Right ventricle myocardium superior (tissue), 1 donor: ENCODE measurements at regions not wholly inside any gene's neighbourhood (a gene's known extent, or its start where the extent isn't known, plus 50 kb on each side); places are given as distances from the start of the nearest gene placed in this dataset.
A peak's percentile ranks its signal among the peaks of the same experiment; 100 is the strongest.
"Not testable (repeated sequence)": the region's sequence is repeated elsewhere in the genome, so short reads cannot be mapped to it uniquely, and the experiment has no call there.

Experiments
- ATAC-seq: fragments of 200-7000 bp; cut with Tn5 transposase; one replicate; pipeline ENCODE4 v1.9.1; 2020; ENCODE audit warnings: mild to moderate bottlenecking; ENCODE audit not compliant: poor library complexity
- DNase-seq: peaks from one replicate; pipeline ENCODE4 v3.0.0-alpha.2; 2020
- intact Hi-C: fragments of 100-400 bp; cut with DNase I; formaldehyde crosslinking; loops from one replicate; pipeline ENCODE4 v1.11.2; 2022
- donor health status: DM: no; HTN: yes; CAD: no; lungs with severe emphysema.

DNA sequence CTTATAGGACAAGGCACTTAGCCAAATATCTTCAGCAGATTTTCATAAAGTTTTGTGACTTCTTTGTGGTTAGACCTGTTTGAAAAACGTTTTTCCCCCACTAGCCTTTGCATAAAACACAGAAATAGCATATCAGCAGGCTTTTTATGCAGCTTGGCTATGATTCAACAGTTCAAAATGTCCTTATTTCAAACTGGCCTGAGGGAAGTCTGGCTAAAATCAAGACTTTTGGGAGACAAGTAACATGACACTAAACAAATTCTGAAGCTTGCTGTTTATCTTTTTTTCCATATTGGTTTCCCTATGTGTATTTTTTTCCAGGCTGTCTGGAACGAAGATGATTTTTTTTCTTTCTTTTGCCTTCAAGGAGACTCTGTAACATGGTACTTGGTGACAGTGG lies 95.1 kb upstream of the L3MBTL4 start:
- intact Hi-C loops: no loop called here
- ATAC-seq (no peak), DNase-seq (no peak)

DNA sequence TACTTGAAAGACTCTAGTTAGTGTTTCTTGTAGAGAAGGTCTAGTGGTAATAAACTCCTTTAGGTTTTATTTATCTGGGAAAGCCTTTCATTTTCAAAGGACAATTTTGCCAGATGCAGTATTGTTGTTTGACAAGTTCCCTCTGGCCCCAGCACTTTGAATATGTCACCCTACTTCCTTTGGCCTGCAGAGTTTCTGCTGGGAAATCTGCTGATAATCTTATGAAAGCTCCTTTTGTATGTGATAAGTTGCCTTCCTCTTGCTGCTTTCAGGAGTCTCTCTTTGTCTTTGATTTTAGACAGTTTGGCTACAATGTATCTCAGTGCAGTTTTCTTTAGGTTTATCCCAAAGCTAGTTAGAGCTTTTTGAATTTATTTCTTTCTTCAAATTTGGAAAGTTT lies 106.2 kb upstream of the L3MBTL4 start:
- ATAC-seq: no peak
- DNase-seq: no peak
- intact Hi-C loops: no loop called here

DNA sequence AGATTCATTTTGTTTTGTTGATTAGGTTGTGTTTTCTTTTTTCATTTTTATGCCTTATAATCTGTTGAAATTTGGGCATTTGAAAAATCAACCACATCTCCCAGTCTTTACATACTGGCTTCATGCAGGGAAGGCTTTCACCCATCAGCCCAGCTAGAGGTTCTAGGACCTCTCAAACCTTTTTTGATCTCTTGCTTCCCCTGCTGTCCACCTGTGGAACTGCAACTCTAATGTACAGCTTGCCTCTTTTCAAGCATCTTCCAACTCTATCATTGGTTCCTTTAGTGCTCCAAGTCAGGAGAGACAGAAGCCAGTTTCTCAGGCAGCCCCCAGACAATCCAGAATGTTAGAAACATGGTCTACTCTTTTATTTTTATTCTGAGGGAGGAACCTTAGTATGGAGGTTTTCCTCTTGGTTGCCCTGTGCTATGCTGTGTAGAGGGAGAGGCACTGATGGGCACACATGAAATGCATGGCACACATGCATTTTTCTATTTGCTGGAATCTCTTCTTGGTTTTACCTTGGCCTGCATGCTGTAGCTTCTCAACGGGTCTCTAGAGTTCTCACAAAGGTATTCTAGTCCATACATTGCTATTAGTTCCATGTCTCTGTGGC lies 107.2 kb upstream of the L3MBTL4 start:
- ATAC-seq (no peak), DNase-seq (no peak)
- intact Hi-C loops: no loop called here

DNA sequence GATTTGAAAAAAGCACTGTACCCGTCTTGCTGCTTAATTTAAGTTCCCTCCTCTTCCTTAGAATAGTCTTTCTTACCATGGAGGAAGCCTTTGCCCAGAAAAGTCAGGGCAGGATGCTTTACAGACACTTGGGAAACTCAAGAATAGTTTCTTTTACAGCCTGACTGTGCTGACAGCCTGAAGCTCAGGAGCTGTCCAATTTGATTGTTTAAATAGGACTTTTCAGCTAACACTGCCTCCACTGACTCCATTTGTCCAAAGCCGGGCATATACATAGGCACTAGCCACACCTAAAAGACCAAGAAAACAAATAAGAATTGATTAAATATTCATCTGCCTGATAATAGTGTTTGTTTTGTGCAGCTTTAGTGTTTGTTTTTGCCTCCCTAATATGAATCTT lies 110.9 kb upstream of the L3MBTL4 start:
- no peak for DNase-seq
- ATAC-seq: no peak
- intact Hi-C loops: no loop called here

DNA sequence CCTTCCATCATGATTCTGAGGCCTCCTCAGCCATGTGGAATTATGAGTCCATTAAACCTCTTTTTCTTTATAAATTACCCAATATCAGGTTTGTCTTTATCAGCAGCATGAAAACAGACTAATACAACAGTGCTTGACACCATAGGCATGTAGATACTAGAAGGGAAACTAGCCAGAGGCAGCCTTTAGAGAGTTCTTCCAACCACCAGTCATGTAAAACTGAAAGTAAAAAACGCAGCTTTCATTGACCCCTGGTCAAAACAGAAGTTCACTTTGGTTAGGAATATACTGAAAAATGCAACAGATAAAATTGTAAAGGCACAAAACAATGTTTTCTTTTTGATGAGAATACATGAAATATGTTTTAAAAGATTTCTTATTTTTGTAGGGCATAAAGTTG lies 122.8 kb upstream of the L3MBTL4 start:
- ATAC-seq: no peak
- intact Hi-C loops: no loop called here
- DNase-seq: no peak

DNA sequence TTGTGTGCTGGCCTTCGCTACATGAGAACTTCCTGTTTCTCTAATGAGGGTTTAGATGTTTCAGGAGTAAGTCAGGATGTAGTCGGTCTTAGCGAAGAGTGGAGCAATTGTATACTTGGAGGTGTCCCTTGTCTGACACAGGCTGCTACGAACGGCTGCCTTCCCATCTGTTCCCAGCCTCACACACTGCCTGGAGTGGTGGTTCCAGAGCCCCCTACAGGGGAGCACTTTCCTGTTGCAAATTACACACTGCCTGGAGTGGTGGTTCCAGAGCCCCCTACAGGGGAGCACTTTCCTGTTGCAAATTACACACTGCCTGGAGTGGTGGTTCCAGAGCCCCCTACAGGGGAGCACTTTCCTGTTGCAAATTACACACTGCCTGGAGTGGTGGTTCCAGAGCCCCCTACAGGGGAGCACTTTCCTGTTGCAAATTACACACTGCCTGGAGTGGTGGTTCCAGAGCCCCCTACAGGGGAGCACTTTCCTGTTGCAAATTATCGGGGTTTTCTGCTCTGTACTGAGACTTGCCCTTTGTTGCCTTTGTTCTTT lies 126.5 kb upstream of the L3MBTL4 start:
- not testable (repeated sequence) for DNase-seq, ATAC-seq
- intact Hi-C loops: loop anchor here (5.0 kb wide), 1 partner anchor 346 kb away; no protein-coding TSS in a partner anchor

DNA sequence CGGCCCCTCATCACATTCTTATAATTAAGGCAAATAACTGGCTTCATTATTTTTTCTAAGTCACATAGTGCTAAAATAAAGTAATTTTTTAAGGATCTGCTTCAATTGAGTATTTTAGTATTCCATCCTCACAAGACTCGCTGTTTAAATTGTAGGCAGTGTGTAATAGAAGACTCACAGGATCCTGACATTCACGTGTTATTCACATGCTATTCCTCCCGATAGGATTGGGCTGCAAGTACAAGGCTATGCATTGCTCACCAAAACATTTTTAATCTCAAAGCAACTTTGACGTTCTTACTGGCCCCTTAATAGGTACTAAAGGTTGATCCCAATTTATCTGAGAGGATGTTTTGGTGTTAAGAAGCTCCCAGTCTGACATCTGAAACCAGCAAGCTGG lies 127.6 kb upstream of the L3MBTL4 start:
- ATAC-seq (no peak), DNase-seq (no peak)
- intact Hi-C loops: loop anchor here (5.0 kb wide), 1 partner anchor 345 kb away; no protein-coding TSS in a partner anchor

DNA sequence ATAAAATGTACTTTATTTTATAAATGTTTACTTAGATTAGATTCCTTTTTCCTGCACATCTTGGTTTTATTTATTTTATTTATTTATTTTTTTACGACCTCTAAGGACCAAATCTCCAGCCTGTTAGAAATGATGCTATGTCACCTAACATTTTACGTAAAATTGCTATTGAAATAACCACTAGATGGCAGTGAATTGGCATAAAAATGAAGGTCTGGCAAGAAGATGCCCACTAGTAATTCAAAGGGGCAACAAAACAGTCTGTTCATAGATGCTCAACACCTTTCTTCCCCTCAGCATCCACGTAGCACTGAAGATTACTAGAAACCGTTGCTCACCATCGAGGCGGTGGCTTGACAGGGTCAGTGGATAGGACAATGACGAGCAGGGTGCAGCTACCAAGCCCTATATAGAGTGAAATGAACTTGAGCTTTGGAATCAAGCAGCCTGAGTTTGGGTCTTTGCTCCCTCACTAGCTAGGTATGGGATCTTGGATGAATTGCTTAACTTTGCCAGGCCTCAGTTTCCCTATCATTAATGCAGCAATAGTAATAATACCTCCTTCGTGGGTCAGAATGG lies 128.7 kb upstream of the L3MBTL4 start:
- intact Hi-C loops: loop anchor here (5.0 kb wide), 1 partner anchor 344 kb away; no protein-coding TSS in a partner anchor
- peak; percentile 39 for ATAC-seq
- DNase-seq: no peak

DNA sequence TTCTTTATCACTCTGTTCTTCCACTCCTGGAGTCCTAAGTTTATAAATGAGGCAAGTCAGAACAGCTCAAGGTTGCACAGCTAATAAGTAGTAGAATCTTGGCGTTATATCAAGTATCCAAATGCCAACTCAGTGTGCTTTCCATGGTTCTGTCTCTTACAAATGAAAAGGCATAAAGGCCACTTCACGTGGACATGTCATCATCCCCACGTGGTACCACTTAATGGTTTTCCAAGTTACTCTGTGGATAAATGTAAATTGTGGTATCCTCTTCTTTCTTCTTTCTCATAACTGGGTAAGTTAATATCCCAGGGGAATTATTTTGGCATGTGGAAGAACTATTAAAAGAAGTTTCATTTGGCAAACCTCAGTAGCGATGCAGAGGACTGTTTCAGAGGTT lies 131.5 kb upstream of the L3MBTL4 start:
- no peak for ATAC-seq
- intact Hi-C loops: no loop called here
- no peak for DNase-seq

DNA sequence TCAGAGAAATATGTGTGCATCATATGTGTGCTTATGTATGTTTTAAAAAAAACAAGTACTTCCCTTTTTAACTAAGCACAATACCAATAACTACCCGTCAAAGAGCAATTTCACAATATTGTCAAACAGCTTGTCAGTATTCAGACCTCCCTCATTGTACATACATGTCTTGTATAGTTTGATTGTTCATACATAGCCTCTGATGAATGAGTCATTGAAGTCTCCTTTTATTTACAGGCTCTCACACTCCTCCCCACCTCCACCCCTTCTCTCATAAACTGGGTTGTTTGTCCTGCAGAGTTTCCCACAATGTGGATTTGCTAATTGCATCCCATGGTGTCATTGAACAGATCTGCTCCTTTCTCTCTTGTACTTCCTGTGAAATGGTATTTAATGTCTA lies 132.8 kb upstream of the L3MBTL4 start:
- intact Hi-C loops: no loop called here

DNA sequence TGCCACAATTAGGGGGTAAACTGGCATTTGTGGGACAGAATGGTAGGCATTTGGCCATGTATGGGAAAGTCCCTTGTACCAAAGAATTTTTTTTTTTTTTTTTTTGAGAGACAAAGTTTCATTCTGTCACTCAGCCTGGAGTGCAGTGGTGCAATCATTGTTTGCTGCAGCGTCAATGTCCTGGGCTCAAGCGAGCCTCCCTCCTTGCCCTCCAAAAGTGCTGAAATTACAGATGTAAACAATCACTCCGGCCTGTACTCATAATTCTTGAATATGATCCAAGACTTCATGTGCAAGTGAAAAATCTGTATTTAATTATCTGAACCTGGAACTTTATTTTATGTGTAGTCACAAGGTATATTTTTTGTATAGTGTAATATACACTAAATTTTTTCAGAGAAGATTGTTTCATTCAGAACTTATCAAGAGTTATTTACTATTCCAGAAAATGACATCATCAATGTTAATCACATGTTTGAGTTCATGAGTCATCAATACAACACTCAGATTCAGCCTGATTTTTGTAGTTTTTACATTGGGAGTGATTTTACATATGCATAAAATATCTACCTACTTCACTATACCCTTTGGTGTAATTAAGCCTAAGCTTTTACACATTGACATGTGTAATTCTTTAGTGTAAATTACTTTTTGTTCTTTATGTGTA lies 138.7 kb upstream of the L3MBTL4 start:
- intact Hi-C loops: no loop called here
- ATAC-seq: no peak
- no peak for DNase-seq

More for the DNA sequence above, 132.8 kb upstream of the L3MBTL4 start:
- DNase-seq (no peak), ATAC-seq (no peak)

DNA sequence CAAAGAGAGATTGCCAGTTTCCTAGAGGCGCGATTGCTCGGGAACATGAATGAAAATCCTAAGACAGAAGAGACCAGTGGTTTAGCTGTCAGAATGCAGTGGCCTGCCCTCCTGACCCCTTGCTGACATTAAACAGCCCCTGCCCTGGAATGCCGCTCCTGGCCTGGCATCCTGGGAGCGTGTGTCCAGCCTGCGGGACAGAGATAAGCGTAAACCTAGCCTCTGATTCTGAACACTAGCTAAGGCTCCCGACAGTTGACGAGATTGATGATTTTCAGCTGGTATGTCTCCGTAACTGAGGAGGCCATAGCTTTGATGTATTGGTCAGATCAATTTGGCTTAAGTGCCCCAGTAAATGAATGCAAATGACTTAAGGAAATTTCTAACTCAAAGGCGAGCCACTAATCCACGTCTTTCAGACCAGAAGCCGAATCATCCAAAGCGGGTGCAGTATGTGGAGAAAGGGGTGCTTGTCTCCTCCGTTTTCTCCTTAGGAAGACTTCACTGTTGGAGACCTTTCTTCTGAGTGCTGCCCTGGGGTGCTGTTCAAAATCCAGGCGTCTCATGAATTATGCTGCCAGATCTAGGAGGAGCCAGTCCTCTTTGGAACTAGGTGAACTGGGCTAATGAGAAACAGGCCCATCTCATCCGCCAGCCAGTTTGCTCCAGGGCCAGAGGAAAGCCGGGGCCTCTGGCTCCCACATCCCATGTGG lies 142.5 kb upstream of the L3MBTL4 start:
- intact Hi-C loops: no loop called here
- DNase-seq (no peak), ATAC-seq (peak; percentile 25)

DNA sequence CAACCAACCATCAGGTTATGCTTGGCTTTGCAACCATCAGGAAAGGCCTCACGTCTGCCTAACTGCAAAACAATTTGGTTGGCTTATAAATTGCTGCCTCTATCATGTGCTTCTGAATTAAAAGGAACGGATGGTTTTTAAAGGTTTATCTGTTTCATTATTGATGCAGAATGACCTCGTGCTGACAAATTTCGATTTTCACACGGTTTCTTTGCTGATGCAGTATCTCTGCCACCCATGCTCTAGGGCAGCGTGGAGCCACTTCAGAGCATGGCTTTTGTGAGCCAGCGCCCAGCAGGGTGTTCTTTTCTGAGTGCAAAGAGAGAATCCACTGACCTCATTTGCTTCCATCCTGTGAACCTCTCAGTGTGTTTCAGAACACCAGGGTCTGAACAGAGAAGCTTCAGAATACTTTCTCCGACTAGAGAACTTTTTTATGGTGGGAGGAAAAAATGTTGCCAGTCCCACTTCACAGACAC lies 143.1 kb upstream of the L3MBTL4 start:
- no peak for DNase-seq
- intact Hi-C loops: no loop called here
- ATAC-seq: no peak

DNA sequence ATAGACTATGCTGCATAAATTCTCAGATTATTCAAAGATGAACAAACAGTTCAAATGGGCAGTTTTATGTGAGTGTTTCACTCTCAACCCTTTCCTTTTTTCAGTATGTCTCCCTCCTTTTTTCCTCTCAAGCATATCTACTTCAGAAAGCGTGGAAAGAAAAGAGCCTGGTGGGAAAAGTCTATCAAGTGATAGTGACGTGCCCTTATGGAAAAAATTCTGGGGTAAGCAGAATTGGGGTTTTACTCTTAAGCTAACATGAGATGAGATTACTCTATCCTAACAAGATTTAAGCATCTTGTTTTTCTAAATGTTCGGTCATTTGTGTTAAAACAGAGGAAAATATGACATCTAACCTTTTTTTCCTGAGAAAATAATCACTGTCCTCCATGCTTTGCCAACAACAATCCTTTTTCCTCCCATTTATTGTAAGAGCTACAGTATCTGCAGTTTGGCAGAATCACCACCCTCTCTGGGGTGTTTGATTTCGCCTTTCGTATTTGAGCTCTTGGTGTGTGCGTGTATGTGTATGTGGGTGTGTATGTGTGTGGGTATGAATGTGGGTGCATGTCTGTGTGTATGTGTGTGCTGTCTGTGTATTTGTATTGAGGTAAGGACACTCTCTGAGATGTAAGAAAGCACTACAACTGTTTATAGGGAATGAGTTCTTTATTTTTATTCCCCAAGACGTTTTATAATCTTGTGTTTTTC lies 143.9 kb upstream of the L3MBTL4 start:
- ATAC-seq: no peak
- no peak for DNase-seq
- intact Hi-C loops: no loop called here

DNA sequence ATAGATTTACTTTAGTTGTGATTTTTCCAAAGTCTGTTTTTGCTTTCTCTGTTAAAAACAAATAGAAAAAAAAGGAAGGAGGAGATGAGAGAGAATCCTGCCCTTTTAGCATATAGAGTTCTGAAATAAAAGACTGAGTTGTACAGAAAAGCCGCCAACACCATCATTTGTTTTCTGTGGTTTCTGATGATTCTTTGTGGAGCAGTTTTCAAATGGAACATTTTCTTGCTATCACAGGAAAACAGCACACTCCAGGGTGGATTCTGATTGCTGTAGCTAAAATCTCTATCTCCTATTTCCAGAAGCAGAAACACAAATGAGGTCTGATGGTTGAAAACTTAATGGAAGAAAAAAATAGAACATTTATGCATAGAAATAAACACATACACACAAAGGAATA lies 144.6 kb upstream of the L3MBTL4 start:
- DNase-seq: no peak
- intact Hi-C loops: no loop called here

DNA sequence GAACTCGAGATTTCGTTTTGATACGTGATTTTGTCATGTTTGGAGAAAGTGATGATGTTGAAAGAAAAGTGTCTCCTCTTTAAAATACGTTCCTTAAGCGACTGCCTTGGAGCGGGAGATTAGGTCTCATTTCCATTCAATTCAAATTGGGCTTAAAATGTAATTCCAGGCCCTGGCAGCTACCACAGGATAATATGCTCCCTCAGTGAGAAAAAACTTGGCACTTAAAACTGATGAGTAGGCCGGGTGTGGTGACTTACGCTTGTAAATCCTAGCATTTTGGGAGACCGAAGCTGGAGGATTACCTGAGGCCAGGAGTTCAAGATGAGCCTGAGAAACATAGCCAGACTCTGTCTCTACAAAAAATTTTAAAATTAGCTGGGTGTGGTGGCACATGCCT lies 146.3 kb upstream of the L3MBTL4 start:
- intact Hi-C loops: no loop called here
- no peak for DNase-seq
- no peak for ATAC-seq

More for the DNA sequence above, 144.6 kb upstream of the L3MBTL4 start:
- no peak for ATAC-seq

DNA sequence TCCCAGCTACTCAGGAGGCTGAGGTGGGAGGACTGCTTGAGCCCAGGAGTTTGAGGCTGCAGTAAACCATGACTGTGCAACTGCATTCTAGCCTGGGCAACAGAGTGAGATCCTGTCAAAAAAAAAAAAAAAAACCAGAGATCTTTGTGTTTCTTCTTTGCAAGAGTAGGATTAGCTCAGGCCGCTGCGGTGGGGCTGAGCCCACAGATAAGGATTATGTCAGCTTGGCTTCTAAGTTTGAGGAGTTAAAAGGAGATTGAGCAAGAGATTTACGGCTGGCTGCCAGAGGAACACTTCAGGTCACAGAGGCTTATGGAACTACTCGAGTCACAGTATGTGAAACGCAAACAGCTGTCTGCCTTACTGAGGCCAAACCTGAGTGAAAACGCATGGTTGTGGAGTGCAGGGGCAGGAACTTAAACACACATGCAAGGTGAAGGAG lies 146.7 kb upstream of the L3MBTL4 start:
- ATAC-seq (peak; percentile 96), DNase-seq (peak; percentile 79)
- intact Hi-C loops: no loop called here

DNA sequence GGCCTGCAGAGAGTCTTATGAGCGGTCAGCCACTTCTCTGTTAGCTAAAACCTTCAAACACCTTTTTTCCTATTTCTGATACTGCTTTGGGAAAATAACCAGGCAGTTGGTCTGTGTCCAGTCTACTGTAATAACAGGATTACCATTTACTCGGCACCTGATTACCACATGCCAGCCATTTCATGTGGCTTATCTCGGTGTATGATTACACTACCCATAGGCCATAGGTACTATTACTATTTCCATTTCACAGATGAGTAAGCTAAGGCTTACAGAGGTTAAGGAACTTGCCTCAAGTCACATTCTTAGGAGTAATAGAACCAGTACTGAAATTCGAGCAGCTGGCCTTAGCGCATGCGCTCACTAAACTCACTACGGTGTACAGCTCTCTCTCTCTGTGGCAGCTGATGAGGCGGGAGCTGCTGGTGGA lies 147.2 kb upstream of the L3MBTL4 start:
- intact Hi-C loops: no loop called here
- peak; percentile 32 for ATAC-seq
- DNase-seq: no peak

DNA sequence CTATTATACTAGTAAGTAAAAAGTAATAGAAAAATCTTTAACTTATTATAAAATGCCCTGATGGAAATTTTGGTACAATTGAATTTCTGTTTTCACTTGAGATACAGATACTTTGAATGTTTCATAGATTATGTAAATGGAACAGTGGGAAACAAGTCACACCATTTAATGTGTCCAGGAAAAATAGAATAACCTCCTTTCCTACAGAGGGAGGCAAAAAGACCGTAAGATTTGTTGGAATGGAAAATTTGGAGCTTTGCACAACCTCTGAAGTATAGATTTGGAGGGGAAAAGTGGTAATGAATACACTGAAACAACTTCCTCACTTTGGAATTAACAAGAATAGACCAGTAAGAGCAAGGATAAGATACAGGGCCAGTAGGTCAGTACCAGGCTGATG lies 149.2 kb upstream of the L3MBTL4 start:
- DNase-seq (no peak), ATAC-seq (no peak)
- intact Hi-C loops: no loop called here
